ENCODE measurements at regions not wholly inside any gene's neighbourhood (a gene's known extent, or its start where the extent isn't known, plus 50 kb on each side); places are given as distances from the start of the nearest gene placed in this dataset.

DNA sequence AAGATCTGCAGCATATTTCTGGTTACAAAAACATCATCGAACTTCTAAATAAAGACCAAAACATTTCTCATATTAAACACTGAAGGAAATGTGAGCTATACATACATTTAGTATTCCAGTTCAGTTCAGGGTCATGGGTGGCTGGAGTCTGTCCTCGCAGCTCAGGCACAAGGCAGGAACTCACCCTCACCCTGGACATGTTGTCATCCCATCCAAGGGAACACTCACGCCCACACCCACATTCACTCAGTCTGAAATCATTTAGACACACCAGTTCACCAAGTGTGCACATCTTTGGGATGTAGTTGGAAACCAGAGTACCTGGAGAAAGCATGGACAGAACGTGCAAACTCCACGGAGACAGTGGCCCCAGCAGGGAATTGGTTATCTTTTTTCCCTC, 481.0 kb downstream of the RASEF start:
- no peaks in the 10 kb centered on the region for H3K36me3 ChIP-seq (ENCODE audit: control insufficient read depth in 2 of 2, insufficient read depth in 2 of 2, low read length in 1 of 2)
- 88 to 93% methylated on average over 5 of the region's 5 CpGs for WGBS, 2 donors
- no peaks in the 10 kb centered on the region for H3K4me1 ChIP-seq (ENCODE audit: control insufficient read depth in 2 of 2, insufficient read depth in 2 of 2, low read length in 1 of 2)
- no peaks in the 10 kb centered on the region for H3K9me3 ChIP-seq (ENCODE audit: control insufficient read depth in 2 of 2, insufficient read depth in 1 of 2, low read depth in 1 of 2, low read length in 1 of 2)
- no peaks in the 10 kb centered on the region for H3K27me3 ChIP-seq (ENCODE audit: control insufficient read depth in 1 of 2, insufficient read depth in 2 of 2, low read length in 2 of 2)
- H3K27ac ChIP-seq (ENCODE audit: low read depth in 2 of 2, low read length in 1 of 2) = no peak overlapping the region
- H3K4me3 ChIP-seq (ENCODE audit: low read depth in 1 of 2, low read length in 2 of 2) = no peak overlapping the region

DNA sequence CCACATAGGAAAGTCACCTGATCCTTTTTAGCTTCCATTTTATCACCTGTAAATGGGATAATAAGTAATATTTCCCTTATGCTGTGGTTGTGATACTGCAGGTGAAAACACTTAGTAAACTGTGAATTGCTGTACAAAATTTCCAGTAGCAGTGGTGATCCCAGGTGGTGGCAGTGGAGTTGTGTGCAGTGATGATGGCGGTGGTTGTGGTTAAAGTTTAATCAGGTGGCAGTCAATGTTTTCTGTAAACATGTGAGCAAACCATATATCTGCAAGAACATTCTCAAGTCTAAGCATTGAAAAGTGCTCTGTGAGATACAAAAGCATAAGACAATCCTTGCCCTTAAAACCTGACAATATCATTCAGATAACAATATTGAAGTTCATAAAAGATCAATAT, 480.2 kb downstream of the RASEF start:
- no peaks in the 10 kb centered on the region for H3K27me3 ChIP-seq (ENCODE audit: control insufficient read depth in 1 of 2, insufficient read depth in 2 of 2, low read length in 2 of 2)
- no peak overlapping the region for H3K27ac ChIP-seq (ENCODE audit: low read depth in 2 of 2, low read length in 1 of 2)
- no peak overlapping the region for H3K4me3 ChIP-seq (ENCODE audit: low read depth in 1 of 2, low read length in 2 of 2)
- no peaks in the 10 kb centered on the region for H3K9me3 ChIP-seq (ENCODE audit: control insufficient read depth in 2 of 2, insufficient read depth in 1 of 2, low read depth in 1 of 2, low read length in 1 of 2)
- no peaks in the 10 kb centered on the region for H3K4me1 ChIP-seq (ENCODE audit: control insufficient read depth in 2 of 2, insufficient read depth in 2 of 2, low read length in 1 of 2)
- no peaks in the 10 kb centered on the region for H3K36me3 ChIP-seq (ENCODE audit: control insufficient read depth in 2 of 2, insufficient read depth in 2 of 2, low read length in 1 of 2)
- whole genome bisulfite sequencing, 2 donors = 76 to 91% methylated on average over 1 of the region's 1 CpG

DNA sequence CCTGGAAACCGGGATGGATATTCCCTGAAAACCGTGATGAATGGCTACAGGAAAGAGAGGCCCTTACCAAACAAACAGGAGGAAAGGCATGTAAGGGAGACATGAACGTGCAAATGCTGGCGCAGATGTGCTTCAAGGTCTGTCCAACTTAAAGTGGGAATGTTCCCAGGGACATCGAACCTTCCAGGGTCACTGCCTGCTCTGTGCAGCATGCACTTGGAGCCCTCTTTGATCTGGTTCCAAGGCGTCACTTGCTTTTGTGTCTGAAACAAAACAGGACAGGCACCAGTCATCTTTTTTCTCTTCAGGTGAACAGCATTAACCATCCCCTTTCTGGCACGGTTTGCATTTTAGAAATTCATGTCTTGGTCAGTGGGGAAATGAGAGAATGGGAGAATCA, 479.4 kb downstream of the RASEF start:
- 67 to 70% methylated on average over 7 of the region's 7 CpGs for WGBS, 2 donors
- Histone ChIP-seq H3K27ac (ENCODE audit: low read depth in 2 of 2, low read length in 1 of 2) (no peak overlapping the region), H3K27me3 (ENCODE audit: control insufficient read depth in 1 of 2, insufficient read depth in 2 of 2, low read length in 2 of 2) (no peaks in the 10 kb centered on the region), H3K4me3 (ENCODE audit: low read depth in 1 of 2, low read length in 2 of 2) (no peak overlapping the region), H3K4me1 (ENCODE audit: control insufficient read depth in 2 of 2, insufficient read depth in 2 of 2, low read length in 1 of 2) (no peaks in the 10 kb centered on the region), H3K9me3 (ENCODE audit: control insufficient read depth in 2 of 2, insufficient read depth in 1 of 2, low read depth in 1 of 2, low read length in 1 of 2) (no peaks in the 10 kb centered on the region), H3K36me3 (ENCODE audit: control insufficient read depth in 2 of 2, insufficient read depth in 2 of 2, low read length in 1 of 2) (no peaks in the 10 kb centered on the region)

DNA sequence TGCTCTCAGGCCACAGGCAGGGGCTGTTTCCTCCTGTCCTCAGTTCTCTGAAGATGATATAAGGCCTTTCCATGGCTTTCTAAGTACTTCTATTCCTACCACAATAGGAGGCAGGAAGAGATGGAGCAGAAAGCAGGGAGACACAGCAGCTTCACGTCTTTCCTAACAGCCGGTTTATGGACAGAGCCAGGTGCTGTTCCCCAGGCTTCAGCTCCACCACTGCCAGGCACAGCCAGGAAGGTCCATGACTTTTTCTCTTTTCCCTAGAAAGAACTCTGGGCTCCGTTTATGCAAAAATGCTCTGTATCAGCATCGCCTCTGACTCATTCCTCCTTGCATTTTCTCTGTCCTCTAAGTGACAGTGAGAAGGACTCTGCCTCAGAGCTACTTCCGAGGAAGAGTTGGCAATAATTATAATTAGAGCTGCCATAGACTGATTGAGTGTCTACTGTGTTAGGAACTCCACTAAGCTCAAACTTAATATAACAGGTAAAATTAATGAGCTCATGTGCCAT, 478.5 kb downstream of the RASEF start:
- H3K27me3 ChIP-seq (ENCODE audit: control insufficient read depth in 1 of 2, insufficient read depth in 2 of 2, low read length in 2 of 2) = no peaks in the 10 kb centered on the region
- H3K9me3 ChIP-seq (ENCODE audit: control insufficient read depth in 2 of 2, insufficient read depth in 1 of 2, low read depth in 1 of 2, low read length in 1 of 2) = no peaks in the 10 kb centered on the region
- WGBS, 2 donors = 71 to 72% methylated on average over 5 of the region's 5 CpGs
- no peaks in the 10 kb centered on the region for H3K4me1 ChIP-seq (ENCODE audit: control insufficient read depth in 2 of 2, insufficient read depth in 2 of 2, low read length in 1 of 2)
- H3K36me3 ChIP-seq (ENCODE audit: control insufficient read depth in 2 of 2, insufficient read depth in 2 of 2, low read length in 1 of 2) = no peaks in the 10 kb centered on the region
- no peak overlapping the region for H3K4me3 ChIP-seq (ENCODE audit: low read depth in 1 of 2, low read length in 2 of 2)
- no peak overlapping the region for H3K27ac ChIP-seq (ENCODE audit: low read depth in 2 of 2, low read length in 1 of 2)

DNA sequence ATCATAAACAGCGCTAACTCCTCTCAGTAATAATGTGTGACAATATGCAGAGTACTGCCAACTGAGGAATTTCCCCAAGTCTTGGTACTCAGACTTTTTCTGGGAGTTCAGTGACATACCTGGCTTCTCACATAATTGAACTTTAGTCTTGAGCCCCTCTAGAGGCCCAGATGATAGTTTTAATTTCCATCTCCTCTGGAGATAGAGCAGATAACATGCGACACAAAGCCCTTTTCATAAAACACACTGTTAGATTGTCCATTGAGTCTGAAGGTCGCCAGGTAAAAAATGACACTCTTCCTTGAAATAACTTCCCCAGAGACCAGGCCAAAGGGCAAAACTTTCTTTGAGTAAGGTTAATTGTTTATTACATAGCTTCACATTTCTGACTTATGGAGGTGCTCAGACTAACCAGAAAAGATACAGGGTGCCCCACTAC, 476.0 kb downstream of the RASEF start:
- Histone ChIP-seq H3K27ac (ENCODE audit: low read depth in 2 of 2, low read length in 1 of 2) (no peak overlapping the region), H3K36me3 (ENCODE audit: control insufficient read depth in 2 of 2, insufficient read depth in 2 of 2, low read length in 1 of 2) (no peaks in the 10 kb centered on the region), H3K27me3 (ENCODE audit: control insufficient read depth in 1 of 2, insufficient read depth in 2 of 2, low read length in 2 of 2) (no peaks in the 10 kb centered on the region), H3K4me1 (ENCODE audit: control insufficient read depth in 2 of 2, insufficient read depth in 2 of 2, low read length in 1 of 2) (no peaks in the 10 kb centered on the region), H3K4me3 (ENCODE audit: low read depth in 1 of 2, low read length in 2 of 2) (no peak overlapping the region), H3K9me3 (ENCODE audit: control insufficient read depth in 2 of 2, insufficient read depth in 1 of 2, low read depth in 1 of 2, low read length in 1 of 2) (no peaks in the 10 kb centered on the region)
- 92 to 94% methylated on average over 3 of the region's 3 CpGs for WGBS, 2 donors

DNA sequence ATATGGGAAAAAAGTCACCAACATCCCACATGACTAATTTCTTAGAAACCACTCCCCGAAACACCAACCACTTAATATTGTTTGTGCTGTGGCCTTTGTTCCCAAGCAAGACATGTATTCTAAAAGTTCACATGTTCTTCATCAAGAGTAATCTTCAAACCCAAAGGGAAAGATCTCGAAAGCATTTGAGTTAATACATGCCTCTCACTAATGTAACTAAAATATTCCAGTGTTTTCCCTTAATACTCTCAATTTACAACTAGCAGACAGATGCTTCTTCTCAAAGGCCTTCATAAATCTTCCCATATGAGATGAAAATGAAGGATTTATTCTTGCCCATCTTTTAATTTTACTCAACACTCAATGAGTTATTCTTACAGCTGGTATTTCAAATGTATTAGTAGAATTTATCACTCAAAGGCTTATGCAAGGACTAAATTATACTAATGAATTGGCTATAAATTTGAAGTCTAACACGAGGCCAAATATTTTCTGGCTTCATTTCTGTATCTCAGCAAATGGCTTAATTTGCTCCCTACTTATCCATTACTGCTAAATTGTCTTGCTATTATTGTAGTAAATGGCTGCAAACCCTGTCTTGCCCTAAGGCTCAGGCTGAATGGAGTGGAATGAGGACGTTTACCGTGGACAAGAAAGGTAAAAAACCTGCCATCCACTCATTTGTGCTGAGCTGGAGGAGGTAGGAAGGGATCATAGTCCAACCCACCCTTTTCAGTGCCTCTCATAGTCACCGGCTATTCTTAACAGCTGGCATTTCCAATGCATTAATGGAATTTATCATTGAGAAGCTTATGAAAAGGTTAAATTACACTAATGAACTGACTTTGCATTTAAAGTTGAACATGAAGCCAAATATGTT, 474.4 kb downstream of the RASEF start:
- H3K27ac ChIP-seq (ENCODE audit: low read depth in 2 of 2, low read length in 1 of 2) = no peak overlapping the region
- no peaks in the 10 kb centered on the region for H3K36me3 ChIP-seq (ENCODE audit: control insufficient read depth in 2 of 2, insufficient read depth in 2 of 2, low read length in 1 of 2)
- WGBS, 2 donors = 63 to 66% methylated on average over 6 of the region's 6 CpGs
- H3K4me1 ChIP-seq (ENCODE audit: control insufficient read depth in 2 of 2, insufficient read depth in 2 of 2, low read length in 1 of 2) = no peaks in the 10 kb centered on the region
- H3K9me3 ChIP-seq (ENCODE audit: control insufficient read depth in 2 of 2, insufficient read depth in 1 of 2, low read depth in 1 of 2, low read length in 1 of 2) = no peaks in the 10 kb centered on the region
- no peak overlapping the region for H3K4me3 ChIP-seq (ENCODE audit: low read depth in 1 of 2, low read length in 2 of 2)
- no peaks in the 10 kb centered on the region for H3K27me3 ChIP-seq (ENCODE audit: control insufficient read depth in 1 of 2, insufficient read depth in 2 of 2, low read length in 2 of 2)

DNA sequence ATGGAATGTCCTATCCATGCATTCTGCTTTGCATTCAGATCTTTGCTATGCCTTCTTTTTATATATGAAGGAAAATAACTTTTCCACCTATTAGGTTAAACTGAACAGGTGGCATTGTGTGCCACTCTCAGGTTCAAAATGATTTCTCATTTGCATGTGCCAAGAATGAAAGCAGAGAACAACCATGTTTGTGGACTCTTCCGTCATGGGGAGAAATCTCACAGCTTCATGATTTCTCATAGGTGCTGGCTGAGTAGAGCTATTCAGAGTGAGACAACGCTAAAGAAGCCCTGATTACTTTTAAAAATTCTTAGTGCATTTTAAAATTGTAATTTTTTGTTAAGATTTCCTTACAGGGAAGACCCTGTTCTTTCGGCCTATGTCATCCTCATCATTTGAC, 472.1 kb downstream of the RASEF start:
- Histone ChIP-seq H3K27me3 (ENCODE audit: control insufficient read depth in 1 of 2, insufficient read depth in 2 of 2, low read length in 2 of 2) (no peaks in the 10 kb centered on the region), H3K4me1 (ENCODE audit: control insufficient read depth in 2 of 2, insufficient read depth in 2 of 2, low read length in 1 of 2) (no peaks in the 10 kb centered on the region), H3K4me3 (ENCODE audit: low read depth in 1 of 2, low read length in 2 of 2) (no peak overlapping the region), H3K9me3 (ENCODE audit: control insufficient read depth in 2 of 2, insufficient read depth in 1 of 2, low read depth in 1 of 2, low read length in 1 of 2) (no peaks in the 10 kb centered on the region), H3K36me3 (ENCODE audit: control insufficient read depth in 2 of 2, insufficient read depth in 2 of 2, low read length in 1 of 2) (no peaks in the 10 kb centered on the region), H3K27ac (ENCODE audit: low read depth in 2 of 2, low read length in 1 of 2) (no peak overlapping the region)
- 90 to 91% methylated on average over 3 of the region's 3 CpGs for WGBS, 2 donors

DNA sequence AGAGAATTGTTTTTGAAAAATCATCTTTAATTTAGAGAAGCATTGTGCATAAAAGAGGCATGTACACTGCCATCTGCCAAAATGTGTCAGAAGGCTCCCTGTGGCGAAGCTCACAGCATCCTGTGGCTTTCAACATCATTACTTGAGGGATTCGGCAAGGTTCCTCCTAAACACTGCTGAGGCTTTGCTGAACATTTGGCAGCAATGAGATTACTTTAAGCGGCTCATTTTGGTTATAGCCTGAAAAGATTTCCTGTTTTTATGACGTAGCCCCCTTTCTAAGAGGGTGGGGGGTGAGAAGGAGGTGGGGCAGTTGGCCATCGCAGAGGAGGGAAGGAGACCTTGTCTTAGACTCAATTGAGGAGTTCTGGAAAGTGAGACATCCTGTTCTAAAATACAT, 469.4 kb downstream of the RASEF start:
- Histone ChIP-seq H3K4me1 (ENCODE audit: control insufficient read depth in 2 of 2, insufficient read depth in 2 of 2, low read length in 1 of 2) (no peaks in the 10 kb centered on the region), H3K27ac (ENCODE audit: low read depth in 2 of 2, low read length in 1 of 2) (no peak overlapping the region), H3K36me3 (ENCODE audit: control insufficient read depth in 2 of 2, insufficient read depth in 2 of 2, low read length in 1 of 2) (no peaks in the 10 kb centered on the region), H3K27me3 (ENCODE audit: control insufficient read depth in 1 of 2, insufficient read depth in 2 of 2, low read length in 2 of 2) (no peaks in the 10 kb centered on the region), H3K4me3 (ENCODE audit: low read depth in 1 of 2, low read length in 2 of 2) (no peak overlapping the region), H3K9me3 (ENCODE audit: control insufficient read depth in 2 of 2, insufficient read depth in 1 of 2, low read depth in 1 of 2, low read length in 1 of 2) (no peaks in the 10 kb centered on the region)
- WGBS, 2 donors = 63 to 68% methylated on average over 5 of the region's 5 CpGs

DNA sequence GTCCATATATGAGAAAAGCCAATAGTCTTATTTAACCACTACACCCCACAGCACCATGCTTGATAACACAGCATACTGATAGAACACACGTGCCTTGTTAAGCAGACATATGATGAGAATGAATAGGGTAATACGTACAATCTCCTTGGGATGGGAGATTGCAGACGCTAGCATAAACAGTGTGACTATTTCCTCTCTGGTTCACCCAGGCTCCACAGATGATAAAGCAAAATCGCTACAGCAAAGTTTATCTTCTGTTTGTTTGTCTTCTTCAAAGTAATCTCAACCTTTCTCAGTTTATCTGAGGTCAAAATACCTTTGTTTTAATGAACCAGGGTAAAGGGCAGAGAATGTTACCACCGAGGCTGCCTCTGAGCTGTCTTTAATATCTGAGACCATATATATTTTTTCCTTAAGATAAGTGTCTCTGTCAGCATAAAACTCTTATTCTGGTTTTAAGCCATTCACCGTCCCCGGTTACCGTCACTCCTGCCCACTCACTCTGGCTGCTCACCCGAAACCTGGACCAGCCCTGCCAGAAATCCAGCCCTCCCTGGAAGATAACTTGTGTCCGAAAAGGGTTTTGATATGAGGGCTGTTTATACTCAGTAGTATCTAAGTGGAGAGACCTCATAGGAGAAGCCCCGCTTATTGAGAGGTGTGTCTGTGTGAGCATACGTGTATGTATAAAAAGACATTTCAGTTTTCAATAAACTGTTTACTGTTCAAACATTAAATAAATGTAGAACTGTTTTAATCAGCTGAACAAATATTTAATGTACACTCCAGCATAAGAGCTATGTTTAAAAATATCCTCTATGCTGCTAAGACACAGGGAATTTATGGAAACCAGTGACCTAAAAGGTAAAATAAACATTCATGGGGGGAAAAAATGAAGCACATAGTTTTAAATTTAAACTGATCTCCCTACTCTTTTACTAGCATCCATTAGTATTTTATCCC, 465.4 kb downstream of the RASEF start:
- H3K4me1 ChIP-seq (ENCODE audit: control insufficient read depth in 2 of 2, insufficient read depth in 2 of 2, low read length in 1 of 2) = no peaks in the 10 kb centered on the region
- H3K27ac ChIP-seq (ENCODE audit: low read depth in 2 of 2, low read length in 1 of 2) = no peak overlapping the region
- no peak overlapping the region for H3K4me3 ChIP-seq (ENCODE audit: low read depth in 1 of 2, low read length in 2 of 2)
- 55 to 73% methylated on average over 12 of the region's 12 CpGs for WGBS, 2 donors
- H3K36me3 ChIP-seq (ENCODE audit: control insufficient read depth in 2 of 2, insufficient read depth in 2 of 2, low read length in 1 of 2) = no peaks in the 10 kb centered on the region
- no peaks in the 10 kb centered on the region for H3K27me3 ChIP-seq (ENCODE audit: control insufficient read depth in 1 of 2, insufficient read depth in 2 of 2, low read length in 2 of 2)
- H3K9me3 ChIP-seq (ENCODE audit: control insufficient read depth in 2 of 2, insufficient read depth in 1 of 2, low read depth in 1 of 2, low read length in 1 of 2) = no peaks in the 10 kb centered on the region
